ENCODE measurements at regions not wholly inside any gene's neighbourhood (a gene's known extent, or its start where the extent isn't known, plus 50 kb on each side); places are given as distances from the start of the nearest gene placed in this dataset.

DNA sequence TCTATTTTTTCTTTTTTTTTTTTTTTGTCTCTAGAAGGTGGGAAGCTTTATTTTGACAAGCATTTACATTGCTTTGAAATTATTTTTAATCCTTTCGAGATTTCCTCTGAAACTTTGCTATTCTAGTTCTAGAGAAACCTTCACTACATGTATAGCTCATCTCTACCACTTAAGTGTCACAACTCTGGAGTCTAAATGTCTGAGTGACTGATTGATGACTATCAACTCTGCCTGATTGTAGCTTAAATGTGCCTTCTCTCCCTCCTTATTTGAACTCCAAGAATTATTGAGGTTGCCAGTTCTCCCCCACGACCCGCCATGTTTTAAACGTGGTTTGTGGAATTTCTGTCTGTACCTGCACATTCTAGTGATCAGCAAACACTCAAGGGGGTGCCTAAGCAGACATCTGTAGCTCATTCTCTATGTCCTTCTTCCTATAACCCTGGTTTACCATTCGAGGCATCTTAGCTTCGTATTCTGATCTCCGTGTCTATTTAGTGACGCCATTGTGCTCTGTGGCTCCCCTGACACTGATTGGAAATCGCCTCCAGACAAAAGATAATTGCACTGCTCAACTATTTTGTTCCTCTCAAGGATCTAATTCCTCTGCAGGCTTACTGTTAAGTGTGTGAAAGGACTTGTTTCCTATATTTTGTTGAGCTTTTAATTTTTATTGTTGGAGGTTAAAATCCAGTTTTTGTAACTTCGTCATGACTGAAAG is 1570.6 kb downstream of the BRINP3 start:
- no peak for DNase-seq (ENCODE audit: low spot score in 2 of 2)
- intact Hi-C loops (cut with DNase I; ENCODE audit: low total_unique reads) = no loop called here
- TF ChIP-seq POLR2A (IDR thresholded peaks at IDR 0.05) = no peak
- TF ChIP-seq, protein P1, sequence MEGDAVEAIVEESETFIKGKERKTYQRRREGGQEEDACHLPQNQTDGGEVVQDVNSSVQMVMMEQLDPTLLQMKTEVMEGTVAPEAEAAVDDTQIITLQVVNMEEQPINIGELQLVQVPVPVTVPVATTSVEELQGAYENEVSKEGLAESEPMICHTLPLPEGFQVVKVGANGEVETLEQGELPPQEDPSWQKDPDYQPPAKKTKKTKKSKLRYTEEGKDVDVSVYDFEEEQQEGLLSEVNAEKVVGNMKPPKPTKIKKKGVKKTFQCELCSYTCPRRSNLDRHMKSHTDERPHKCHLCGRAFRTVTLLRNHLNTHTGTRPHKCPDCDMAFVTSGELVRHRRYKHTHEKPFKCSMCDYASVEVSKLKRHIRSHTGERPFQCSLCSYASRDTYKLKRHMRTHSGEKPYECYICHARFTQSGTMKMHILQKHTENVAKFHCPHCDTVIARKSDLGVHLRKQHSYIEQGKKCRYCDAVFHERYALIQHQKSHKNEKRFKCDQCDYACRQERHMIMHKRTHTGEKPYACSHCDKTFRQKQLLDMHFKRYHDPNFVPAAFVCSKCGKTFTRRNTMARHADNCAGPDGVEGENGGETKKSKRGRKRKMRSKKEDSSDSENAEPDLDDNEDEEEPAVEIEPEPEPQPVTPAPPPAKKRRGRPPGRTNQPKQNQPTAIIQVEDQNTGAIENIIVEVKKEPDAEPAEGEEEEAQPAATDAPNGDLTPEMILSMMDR (IDR thresholded peaks at IDR 0.05) = no peak
- WGBS, 2 donors = 83 to 86% methylated on average over 10 of the region's 10 CpGs
- H3K4me3 ChIP-seq (ENCODE audit: low read depth, poor library complexity, severe bottlenecking) = no peak overlapping the region

DNA sequence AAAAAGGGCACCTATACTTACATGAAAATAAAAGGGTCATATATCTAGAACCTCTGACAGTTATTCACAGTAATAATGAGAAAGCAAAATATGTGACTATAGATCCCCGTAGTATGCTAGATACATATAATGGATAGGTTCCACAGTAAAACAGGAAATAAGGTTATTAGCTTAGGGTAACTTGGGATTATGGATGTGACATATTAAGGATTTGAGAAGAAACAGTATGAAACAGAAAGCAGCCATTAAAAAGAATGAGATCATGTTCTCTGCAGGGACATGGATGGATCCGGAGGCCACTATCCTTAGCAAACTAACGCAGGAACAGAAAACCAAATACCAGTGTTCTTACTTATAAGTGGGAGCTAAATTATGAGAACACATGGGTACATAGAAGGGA is 1547.3 kb downstream of the BRINP3 start:
- intact Hi-C loops (cut with DNase I; ENCODE audit: low total_unique reads) = no loop called here
- TF ChIP-seq POLR2A (IDR thresholded peaks at IDR 0.05) = no peak
- TF ChIP-seq, protein P1 (IDR thresholded peaks at IDR 0.05) = no peak
- no peak for DNase-seq (ENCODE audit: low spot score in 2 of 2)
- H3K4me3 ChIP-seq (ENCODE audit: low read depth, poor library complexity, severe bottlenecking) = no peak overlapping the region
- WGBS, 2 donors = 84 to 85% methylated on average over 3 of the region's 3 CpGs

DNA sequence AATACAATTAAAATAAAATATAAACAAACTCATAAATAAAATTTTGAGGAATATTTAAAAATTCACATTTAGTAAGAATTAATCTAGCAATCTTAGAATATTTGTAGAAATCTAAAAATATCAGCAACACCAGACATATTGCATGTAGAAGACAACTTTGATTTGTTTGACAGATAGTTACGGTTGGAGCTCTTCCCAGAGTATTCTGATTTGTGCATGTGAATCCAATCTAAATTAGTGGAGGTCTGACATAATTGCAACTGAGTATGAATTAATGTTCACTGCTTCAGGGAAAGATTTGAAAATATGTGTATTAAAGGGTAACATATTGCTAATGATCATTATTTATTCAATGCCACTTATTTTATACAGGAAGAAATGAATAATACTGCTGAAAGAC is 1546.2 kb downstream of the BRINP3 start:
- no peak for DNase-seq (ENCODE audit: low spot score in 2 of 2)
- TF ChIP-seq, protein P1 (IDR thresholded peaks at IDR 0.05) = no peak
- TF ChIP-seq POLR2A (IDR thresholded peaks at IDR 0.05) = no peak
- 39 to 46% methylated on average over 1 of the region's 1 CpG for WGBS, 2 donors
- no peak overlapping the region for H3K4me3 ChIP-seq (ENCODE audit: low read depth, poor library complexity, severe bottlenecking)
- intact Hi-C loops (cut with DNase I; ENCODE audit: low total_unique reads) = no loop called here

DNA sequence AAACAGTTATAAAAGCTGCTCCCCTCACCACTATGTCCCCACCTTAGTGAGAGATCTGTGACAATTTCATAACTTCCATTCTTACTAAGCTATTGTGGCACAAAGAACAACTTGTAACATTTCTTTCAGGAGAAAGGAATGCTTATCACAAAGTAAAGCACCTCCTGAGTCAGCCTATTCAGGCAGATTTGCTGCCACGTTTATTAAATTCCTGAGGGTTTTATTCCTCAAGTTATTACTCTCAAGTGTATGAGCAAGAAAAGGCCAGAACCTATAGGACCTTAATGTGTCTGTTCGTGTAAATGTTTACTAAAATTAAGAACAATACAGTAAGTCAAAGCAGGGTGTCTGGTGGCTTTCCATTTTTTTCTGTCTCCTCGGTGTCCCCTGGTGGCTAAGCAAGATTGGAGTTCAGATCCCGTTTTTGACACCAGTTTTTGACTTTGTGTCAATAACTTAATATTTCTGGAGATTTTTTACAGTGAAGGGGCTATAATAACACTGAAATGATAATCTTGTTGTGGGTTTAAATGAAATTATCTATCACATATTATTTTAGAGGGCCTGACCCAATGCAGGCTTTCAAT is 1539.6 kb downstream of the BRINP3 start:
- no peak for TF ChIP-seq POLR2A (IDR thresholded peaks at IDR 0.05)
- TF ChIP-seq, protein P1 (IDR thresholded peaks at IDR 0.05) = no peak
- intact Hi-C loops (cut with DNase I; ENCODE audit: low total_unique reads) = no loop called here
- 43 to 46% methylated on average over 4 of the region's 4 CpGs for WGBS, 2 donors
- no peak overlapping the region for H3K4me3 ChIP-seq (ENCODE audit: low read depth, poor library complexity, severe bottlenecking)
- no peak for DNase-seq (ENCODE audit: low spot score in 2 of 2)

DNA sequence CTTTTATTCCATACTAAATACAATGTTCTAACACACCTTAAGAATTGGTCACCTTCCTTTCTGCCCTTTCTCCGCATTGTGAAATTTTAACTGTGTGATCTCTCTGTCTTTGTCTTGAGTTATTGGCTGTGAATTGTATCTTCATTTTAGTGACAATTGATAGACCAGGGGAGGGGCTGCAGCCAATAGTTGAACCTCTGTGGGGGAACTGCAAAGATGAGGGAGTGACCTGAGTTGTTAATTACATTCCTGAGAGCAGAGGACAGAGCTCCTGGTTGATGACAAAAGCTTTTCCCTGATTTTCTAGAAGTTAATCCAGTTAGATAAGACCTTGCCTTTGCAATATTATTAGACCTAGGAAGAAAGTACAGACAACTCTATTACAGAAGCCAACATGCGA is 1535.7 kb downstream of the BRINP3 start:
- TF ChIP-seq, protein P1 (IDR thresholded peaks at IDR 0.05) = no peak
- TF ChIP-seq POLR2A (IDR thresholded peaks at IDR 0.05) = no peak

DNA sequence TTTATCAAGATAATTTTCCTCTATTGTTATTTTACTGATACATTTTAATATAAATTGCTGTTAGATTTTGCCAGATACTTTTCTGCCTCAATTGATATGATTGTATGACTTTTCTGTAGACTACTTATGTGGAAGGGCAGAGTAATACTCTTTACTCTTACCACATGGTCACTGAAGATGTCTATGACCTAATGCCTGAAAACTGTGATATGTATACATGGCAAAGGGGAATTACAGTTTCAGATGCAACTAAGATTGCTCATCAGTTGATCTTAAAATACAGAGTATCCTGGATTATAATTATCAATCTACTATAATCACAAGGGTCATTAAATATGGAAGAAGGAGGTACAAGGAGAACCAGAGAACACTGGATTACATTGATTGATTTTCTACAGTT is 1528.0 kb downstream of the BRINP3 start:
- no peak for TF ChIP-seq POLR2A (IDR thresholded peaks at IDR 0.05)
- TF ChIP-seq, protein P1 (IDR thresholded peaks at IDR 0.05) = no peak
- DNase-seq (ENCODE audit: low spot score in 2 of 2) = no peak
- no peak overlapping the region for H3K4me3 ChIP-seq (ENCODE audit: low read depth, poor library complexity, severe bottlenecking)
- intact Hi-C loops (cut with DNase I; ENCODE audit: low total_unique reads) = no loop called here

More for the DNA sequence above, 1535.7 kb downstream of the BRINP3 start:
- DNase-seq (ENCODE audit: low spot score in 2 of 2) = no peak
- WGBS, 2 donors = 84 to 87% methylated on average over 2 of the region's 2 CpGs
- no peak overlapping the region for H3K4me3 ChIP-seq (ENCODE audit: low read depth, poor library complexity, severe bottlenecking)
- intact Hi-C loops (cut with DNase I; ENCODE audit: low total_unique reads) = no loop called here
